ENCODE measurements at regions not wholly inside any gene's neighbourhood (a gene's known extent, or its start where the extent isn't known, plus 50 kb on each side); places are given as distances from the start of the nearest gene placed in this dataset.

- Histone ChIP-seq H3K27me3 (no peaks in the 10 kb centered on the region), H3K4me3 (ENCODE audit: low read depth, low read length) (no peak overlapping the region), H3K4me1 (peaks cover 3% of the 10 kb centered on the region), H3K36me3 (no peaks in the 10 kb centered on the region), H3K9me3 (no peaks in the 10 kb centered on the region)
- DNase-seq, result no peak
- no peak for TF ChIP-seq CTCF (IDR thresholded peaks at IDR 0.05; ENCODE audit: low read depth, low read length)
Observed at GRCh38 chr2:62292190-62292589, 96.3 kb downstream of the B3GNT2 start.

- Histone ChIP-seq H3K36me3 (no peaks in the 10 kb centered on the region), H3K27me3 (no peaks in the 10 kb centered on the region), H3K4me3 (ENCODE audit: low read depth, low read length) (no peak overlapping the region), H3K4me1 (peaks cover 3% of the 10 kb centered on the region), H3K9me3 (no peaks in the 10 kb centered on the region)
- TF ChIP-seq CTCF (IDR thresholded peaks at IDR 0.05; ENCODE audit: low read depth, low read length), result no peak
- DNase-seq, result no peak
Observed at GRCh38 chr2:62291517-62292137, 95.7 kb downstream of the B3GNT2 start.

- TF ChIP-seq CTCF (IDR thresholded peaks at IDR 0.05; ENCODE audit: low read depth, low read length), result no peak
- H3K27me3 ChIP-seq, result no peaks in the 10 kb centered on the region
- no peak for DNase-seq
- peaks cover 3% of the 10 kb centered on the region for H3K4me1 ChIP-seq
- H3K9me3 ChIP-seq, result no peaks in the 10 kb centered on the region
- no peak overlapping the region for H3K4me3 ChIP-seq (ENCODE audit: low read depth, low read length)
- no peaks in the 10 kb centered on the region for H3K36me3 ChIP-seq
Observed at GRCh38 chr2:62291052-62291451, 95.1 kb downstream of the B3GNT2 start.

GRCh38 chr2:62287899-62288880 lies 92.3 kb downstream of the B3GNT2 start:
- Histone ChIP-seq H3K4me1 (peaks cover 3% of the 10 kb centered on the region), H3K36me3 (no peaks in the 10 kb centered on the region), H3K4me3 (ENCODE audit: low read depth, low read length) (no peak overlapping the region), H3K9me3 (no peaks in the 10 kb centered on the region), H3K27me3 (no peaks in the 10 kb centered on the region)
- DNase-seq, result peak; percentile 92
- no peak for TF ChIP-seq CTCF (IDR thresholded peaks at IDR 0.05; ENCODE audit: low read depth, low read length)

- TF ChIP-seq CTCF (IDR thresholded peaks at IDR 0.05; ENCODE audit: low read depth, low read length), result no peak
- no peak for DNase-seq
- Histone ChIP-seq H3K36me3 (no peaks in the 10 kb centered on the region), H3K9me3 (no peaks in the 10 kb centered on the region), H3K4me1 (peaks cover 3% of the 10 kb centered on the region; the same call in 1 of the 2 replicates), H3K27me3 (no peaks in the 10 kb centered on the region), H3K4me3 (ENCODE audit: low read depth, low read length) (no peak overlapping the region)
Observed at GRCh38 chr2:62287282-62287681, 91.4 kb downstream of the B3GNT2 start.

Data from BE2C (cell line).